Kasumi-1 (cell line): ENCODE measurements at regions not wholly inside any gene's neighbourhood (a gene's known extent, or its start where the extent isn't known, plus 50 kb on each side); places are given as distances from the start of the nearest gene placed in this dataset.

ENCODE experiments used
- DNase-seq, 2 experiments: peaks; one replicate each; lab custom pipeline; 2025; lab: John Stamatoyannopoulos, UW

- peak; percentile 39 to 40 for DNase-seq
Measured at GRCh38 chr2:42872721-42873120, 80.3 kb upstream of the HAAO start.

- no peak for DNase-seq
Measured at GRCh38 chr2:42871372-42871771, 79.0 kb upstream of the HAAO start.

GRCh38 chr2:42868874-42869273, 76.5 kb upstream of the HAAO start:
- DNase-seq, result peak; percentile 17 to 35

- no peak for DNase-seq
Measured at GRCh38 chr2:42868096-42868495, 75.7 kb upstream of the HAAO start.

- DNase-seq, result no peak
Measured at GRCh38 chr2:42867093-42868065, 75.0 kb upstream of the HAAO start.

- no peak for DNase-seq
Measured at GRCh38 chr2:42865884-42866881, 73.8 kb upstream of the HAAO start.

GRCh38 chr2:42864641-42865280, 72.4 kb upstream of the HAAO start:
- no peak for DNase-seq

- DNase-seq, result no peak
Measured at GRCh38 chr2:42864222-42864621, 71.8 kb upstream of the HAAO start.

GRCh38 chr2:42863751-42864150, 71.4 kb upstream of the HAAO start:
- DNase-seq, result no peak

- DNase-seq, result no peak
Measured at GRCh38 chr2:42863320-42863719, 70.9 kb upstream of the HAAO start.

GRCh38 chr2:42862669-42863185, 70.3 kb upstream of the HAAO start:
- DNase-seq, result no peak

- no peak for DNase-seq
Measured at GRCh38 chr2:42861321-42861720, 68.9 kb upstream of the HAAO start.

GRCh38 chr2:42860319-42861094, 68.1 kb upstream of the HAAO start:
- DNase-seq, result peak; percentile 18 to 39

GRCh38 chr2:42859791-42860190, 67.4 kb upstream of the HAAO start:
- DNase-seq, result no peak

GRCh38 chr2:42859006-42859552, 66.7 kb upstream of the HAAO start:
- peak; percentile 81 to 87 for DNase-seq

- DNase-seq, result no peak
Measured at GRCh38 chr2:42858140-42859005, 66.0 kb upstream of the HAAO start.

- no peak for DNase-seq
Measured at GRCh38 chr2:42856891-42857632, 64.7 kb upstream of the HAAO start.

- DNase-seq, result no peak
Measured at GRCh38 chr2:42856106-42856860, 63.9 kb upstream of the HAAO start.
